GM08714 (cell line): ENCODE measurements at regions not wholly inside any gene's neighbourhood (a gene's known extent, or its start where the extent isn't known, plus 50 kb on each side); places are given as distances from the start of the nearest gene placed in this dataset.
"Not testable (repeated sequence)": the region's sequence is repeated elsewhere in the genome, so short reads cannot be mapped to it uniquely, and the experiment has no call there.

Experiments used
- H3K4me3 ChIP-seq: fragments of 200-500 bp; sonication (Bioruptor generic); 2 replicates; pipeline ENCODE4 v1.5.1; 2014; ENCODE audit warnings: mild to moderate bottlenecking, low read length, inconsistent platforms
- ZNF274 ChIP-seq: IDR thresholded peaks from 2 replicates; pipeline ENCODE4 v1.6.1; 2012; ENCODE audit warnings: mild to moderate bottlenecking, low read depth, low read length

DNA sequence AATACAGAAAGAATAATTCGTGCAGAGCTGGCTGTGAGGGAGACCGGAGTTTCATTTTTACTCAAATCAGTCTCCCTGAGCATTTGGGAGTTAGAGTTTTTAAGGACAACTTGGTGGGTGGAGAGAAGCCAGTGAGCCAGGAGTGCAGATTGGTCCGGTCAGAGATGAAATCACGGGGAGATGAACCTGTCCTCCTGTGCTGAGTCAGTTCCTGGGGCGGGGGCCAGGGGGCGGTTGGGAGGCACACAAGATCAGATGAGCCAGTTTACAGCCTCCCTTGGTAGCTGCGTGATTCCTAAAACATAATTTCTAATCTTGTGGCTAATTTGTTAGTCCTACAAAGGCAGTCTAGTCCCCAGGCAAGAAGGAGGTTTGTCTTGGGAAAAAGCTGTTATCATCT is 1267.9 kb downstream of the AMY1C start:
- no peak overlapping the region for H3K4me3 ChIP-seq
- no peak for TF ChIP-seq ZNF274

GRCh38 chr1:105023719-105024118 is 1274.0 kb downstream of the AMY1C start:
- no peak overlapping the region for H3K4me3 ChIP-seq
- TF ChIP-seq ZNF274: no peak

- TF ChIP-seq ZNF274: no peak
- H3K4me3 ChIP-seq: no peak overlapping the region
Measured at GRCh38 chr1:105027838-105028471, 1278.3 kb downstream of the AMY1C start.

DNA sequence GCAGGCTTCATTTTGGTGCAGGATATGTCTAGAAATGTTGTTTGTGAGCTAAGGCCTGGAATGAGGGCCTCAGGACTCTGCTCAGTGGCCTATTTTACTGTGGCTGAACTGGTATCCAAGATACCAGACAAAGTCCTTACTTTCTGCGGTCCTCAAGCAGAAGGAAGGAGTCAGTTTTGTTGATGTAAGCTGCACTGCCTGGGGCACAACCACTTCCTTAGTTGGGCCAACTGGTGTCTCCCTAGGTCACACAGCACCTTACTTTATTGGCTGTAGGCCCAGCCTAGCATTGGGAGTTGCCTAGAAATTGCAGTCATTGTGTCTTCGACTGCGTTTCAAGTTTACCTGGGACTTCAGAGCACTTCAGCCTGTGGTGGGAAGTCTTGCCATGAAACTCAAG is 1322.7 kb downstream of the AMY1C start:
- no peak overlapping the region for H3K4me3 ChIP-seq
- TF ChIP-seq ZNF274: no peak

- TF ChIP-seq ZNF274: no peak
- H3K4me3 ChIP-seq: no peak overlapping the region
Measured at GRCh38 chr1:105072850-105073249, 1323.2 kb downstream of the AMY1C start.

DNA sequence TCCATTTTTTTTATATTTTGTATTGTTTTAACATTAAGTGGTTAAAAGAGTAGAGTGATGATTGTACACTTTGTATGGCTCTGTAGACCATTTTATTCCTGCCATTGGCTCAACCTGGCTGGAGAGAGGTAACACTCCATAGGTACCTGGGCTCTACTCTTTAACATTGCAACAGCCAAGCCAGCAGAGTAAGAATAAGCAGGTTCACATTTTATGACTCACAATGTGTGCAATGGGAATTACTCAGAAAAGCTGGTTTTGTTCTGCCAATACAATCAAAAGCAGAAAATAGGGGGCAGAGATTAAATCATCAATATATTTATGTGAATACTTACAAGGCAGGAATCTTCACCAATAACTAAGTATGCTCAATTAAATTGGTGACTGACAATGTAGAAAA is 1324.0 kb downstream of the AMY1C start:
- TF ChIP-seq ZNF274: no peak
- no peak overlapping the region for H3K4me3 ChIP-seq

GRCh38 chr1:105083611-105084010 is 1333.9 kb downstream of the AMY1C start:
- H3K4me3 ChIP-seq: no peak overlapping the region
- TF ChIP-seq ZNF274: no peak

DNA sequence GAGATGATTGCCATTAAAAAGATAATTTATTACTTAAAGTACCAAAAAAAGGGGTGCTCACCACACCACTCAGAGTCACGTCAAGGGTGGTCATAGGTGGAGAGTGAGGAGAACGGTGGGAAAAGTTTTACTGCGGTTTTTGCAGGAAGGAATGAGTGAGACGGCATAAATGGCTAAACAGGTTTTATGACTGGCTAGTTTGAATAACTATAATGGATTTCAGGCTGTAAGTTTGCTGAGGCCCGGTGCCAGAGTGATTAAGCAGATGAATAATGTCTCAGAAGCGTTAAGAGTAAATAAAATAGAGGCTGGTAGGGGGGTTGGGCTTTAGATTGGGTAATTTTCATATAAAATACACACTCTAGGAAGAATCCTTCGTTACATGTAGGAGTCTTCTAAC is 1337.8 kb downstream of the AMY1C start:
- no peak for TF ChIP-seq ZNF274
- H3K4me3 ChIP-seq: no peak overlapping the region

- no peak overlapping the region for H3K4me3 ChIP-seq
- no peak for TF ChIP-seq ZNF274
Measured at GRCh38 chr1:105088166-105088565, 1338.5 kb downstream of the AMY1C start.

DNA sequence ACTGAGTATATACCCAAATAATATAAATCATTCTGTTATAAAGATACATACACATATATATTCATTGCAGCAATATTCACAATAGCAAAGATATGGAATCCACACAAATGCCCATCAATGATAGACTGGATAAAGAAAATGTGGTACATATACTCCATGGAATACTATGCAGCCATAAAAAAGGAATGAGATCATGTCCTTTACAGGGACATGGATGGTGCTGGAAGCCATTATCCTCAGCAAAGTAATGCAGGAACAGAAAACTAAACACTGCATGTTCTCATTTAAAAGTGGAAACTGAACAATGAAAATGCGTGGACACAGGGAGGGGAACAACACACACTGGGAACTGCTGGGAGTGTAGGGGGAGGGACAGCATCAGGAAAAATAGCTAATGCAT is 1344.2 kb downstream of the AMY1C start:
- H3K4me3 ChIP-seq: not testable (repeated sequence)

- no peak for TF ChIP-seq ZNF274
- no peak overlapping the region for H3K4me3 ChIP-seq
Measured at GRCh38 chr1:105100102-105100501, 1350.4 kb downstream of the AMY1C start.

DNA sequence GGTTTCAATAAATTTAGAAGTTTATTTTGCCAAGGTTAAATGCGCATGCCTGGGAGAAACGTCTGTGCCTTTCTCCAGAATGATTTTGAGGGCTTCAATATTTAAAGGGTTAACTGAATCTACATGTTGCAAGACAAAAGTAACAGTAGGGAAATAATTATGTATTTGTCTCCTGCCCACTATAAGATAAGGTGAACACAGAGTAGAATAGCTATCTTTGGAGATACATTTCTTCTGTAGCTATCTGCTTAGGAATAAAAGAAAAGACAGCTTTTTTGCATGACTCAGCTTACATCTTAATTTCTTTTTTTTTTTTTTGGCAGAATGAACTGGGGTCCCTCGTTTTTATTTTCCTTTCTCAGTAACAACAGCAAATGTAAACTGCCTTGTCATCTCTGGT is 1351.6 kb downstream of the AMY1C start:
- H3K4me3 ChIP-seq: no peak overlapping the region
- TF ChIP-seq ZNF274: no peak

DNA sequence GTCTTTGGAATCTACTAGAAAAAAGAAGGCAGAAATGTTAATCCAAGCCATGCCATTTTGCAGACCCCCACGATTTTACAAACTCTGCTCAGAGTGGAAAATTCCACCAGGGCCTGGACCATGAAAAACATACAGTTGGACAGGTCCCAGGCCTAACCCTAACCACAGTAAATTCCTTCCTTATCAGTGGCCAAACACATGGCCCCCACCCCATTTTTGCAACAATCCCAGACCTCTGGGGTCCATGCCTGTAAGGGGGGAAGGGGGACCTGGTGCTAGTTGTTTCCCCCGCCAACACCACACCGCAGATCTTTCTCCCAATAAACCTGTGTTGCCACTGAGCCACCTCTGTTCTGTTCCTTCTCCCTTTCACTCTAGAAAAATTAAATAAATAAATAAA is 1352.7 kb downstream of the AMY1C start:
- no peak overlapping the region for H3K4me3 ChIP-seq
- TF ChIP-seq ZNF274: no peak

DNA sequence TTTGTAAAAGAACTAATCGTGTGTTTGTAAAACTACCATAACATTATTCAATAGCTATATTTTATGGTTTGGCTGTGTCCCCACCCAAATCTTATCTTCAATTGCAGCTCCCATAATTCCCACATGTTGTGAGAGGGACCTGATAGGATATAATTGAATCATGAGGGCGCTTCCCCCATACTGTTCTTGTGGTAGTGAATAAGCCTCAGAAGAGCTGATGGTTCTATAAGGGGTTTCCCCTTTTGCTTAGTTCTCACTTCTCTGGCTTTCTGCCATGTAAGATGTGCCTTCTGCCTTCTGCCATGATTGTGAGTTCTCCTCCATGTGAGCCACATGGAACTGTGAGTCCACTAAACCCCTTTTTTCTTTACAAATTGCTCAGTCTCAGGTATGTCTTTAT is 1372.3 kb downstream of the AMY1C start:
- TF ChIP-seq ZNF274: no peak
- no peak overlapping the region for H3K4me3 ChIP-seq

DNA sequence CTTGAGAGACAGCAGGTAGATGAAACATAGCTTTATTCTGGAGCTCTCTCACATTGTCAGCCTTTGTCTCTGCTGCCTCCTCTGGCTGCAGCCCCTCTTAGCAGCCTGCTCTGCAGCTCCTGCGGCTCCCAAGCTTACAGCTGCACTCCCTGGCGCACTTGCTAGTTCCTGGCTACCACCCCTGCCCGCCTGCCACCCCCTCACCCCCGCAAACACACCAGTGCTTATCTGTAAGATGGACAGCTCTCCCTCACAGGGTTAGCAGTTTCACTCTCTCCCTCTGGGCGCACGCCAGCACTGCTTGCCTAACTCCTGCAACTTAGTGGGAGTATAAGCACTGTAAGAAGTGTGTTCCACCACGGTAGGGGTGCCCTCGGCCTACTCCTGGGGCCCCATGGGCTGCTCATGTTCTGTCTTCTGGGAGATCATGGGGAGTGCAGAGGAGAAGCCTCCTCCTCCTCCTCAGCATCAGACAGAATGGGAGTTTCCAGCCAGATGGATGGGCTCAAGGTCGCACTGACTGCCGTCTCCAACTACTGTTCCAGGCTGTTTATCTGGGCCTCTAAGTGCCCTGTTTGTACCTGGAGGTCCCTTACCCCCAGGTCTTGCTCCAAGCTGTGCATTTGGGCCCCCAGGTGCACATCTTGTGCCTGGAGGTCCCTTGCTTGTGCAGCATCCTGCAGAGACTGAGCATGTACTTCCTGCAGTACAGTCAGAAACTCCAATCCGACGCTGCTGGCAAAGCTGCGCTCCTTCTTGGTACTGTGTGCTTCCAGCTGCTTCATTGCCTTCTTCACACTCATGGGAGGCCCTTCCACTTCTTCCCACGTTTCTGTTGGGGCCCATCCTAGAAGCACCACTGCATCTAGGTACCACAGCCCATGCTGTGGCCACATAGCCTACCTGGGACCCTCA is 1388.1 kb downstream of the AMY1C start:
- TF ChIP-seq ZNF274: no peak
- no peak overlapping the region for H3K4me3 ChIP-seq

DNA sequence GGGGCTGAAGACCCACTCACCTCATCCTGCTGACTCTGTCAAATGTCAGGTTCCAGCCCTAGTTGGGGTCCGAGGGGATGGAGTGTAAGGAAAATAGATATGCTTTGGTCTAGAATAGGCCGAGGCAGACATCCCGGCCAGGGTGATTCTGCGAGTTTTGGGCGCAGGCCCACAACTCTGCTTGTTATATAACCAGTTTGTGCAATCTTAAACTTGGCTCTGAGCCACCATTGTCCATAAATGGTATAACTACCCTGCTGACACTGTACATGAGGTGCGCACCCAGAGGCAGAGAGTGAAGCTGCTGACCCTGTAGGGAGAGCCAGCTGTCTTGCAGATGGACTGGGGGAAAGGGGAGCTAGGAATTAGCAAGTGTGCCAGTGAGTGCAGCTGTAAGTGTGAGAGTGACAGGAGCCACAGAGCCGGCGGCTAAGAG is 1388.8 kb downstream of the AMY1C start:
- H3K4me3 ChIP-seq: no peak overlapping the region

More for the DNA sequence above, 1388.8 kb downstream of the AMY1C start:
- TF ChIP-seq ZNF274: no peak
